Activated CD4-positive, alpha-beta T cell treated with anti-CD3 and anti-CD28 coated beads, Interleukin-2, amount 50 U/mL, for 4 hours (primary cell): ENCODE measurements at regions not wholly inside any gene's neighbourhood (a gene's known extent, or its start where the extent isn't known, plus 50 kb on each side); places are given as distances from the start of the nearest gene placed in this dataset.

Source experiments
- DNase-seq, 2 experiments: peaks; one replicate each; pipeline ENCODE4 v3.0.0-alpha.2; 2020

GRCh38 chr4:183763990-183764754 lies 105.1 kb downstream of the TRAPPC11 start:
- no peak for DNase-seq

- no peak for DNase-seq
These were observed 106.3 kb downstream of the TRAPPC11 start for GRCh38 chr4:183765251-183765911.

GRCh38 chr4:183766140-183766539 lies 107.0 kb downstream of the TRAPPC11 start:
- no peak for DNase-seq

- no peak for DNase-seq
These were observed 111.8 kb downstream of the TRAPPC11 start for GRCh38 chr4:183770906-183771305.

DNA sequence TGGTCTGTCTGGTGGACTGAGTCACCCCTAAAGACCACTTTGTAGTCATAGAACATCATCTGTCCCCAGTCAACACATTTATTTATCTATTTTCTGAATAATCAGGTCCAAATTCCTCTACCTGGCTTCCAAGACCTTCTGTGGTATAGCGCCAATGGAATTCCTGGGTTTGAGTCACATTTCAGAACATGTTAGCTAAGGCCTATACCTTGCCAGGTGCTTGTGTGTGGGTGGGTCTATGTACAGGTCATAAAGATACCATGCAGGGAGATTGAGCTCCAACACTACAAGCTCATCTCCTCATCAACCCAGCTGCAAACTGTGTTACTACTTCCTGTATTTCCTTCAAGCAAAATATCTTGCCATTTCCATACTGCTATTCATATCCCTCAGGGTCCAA lies 113.3 kb downstream of the TRAPPC11 start:
- no peak for DNase-seq

DNA sequence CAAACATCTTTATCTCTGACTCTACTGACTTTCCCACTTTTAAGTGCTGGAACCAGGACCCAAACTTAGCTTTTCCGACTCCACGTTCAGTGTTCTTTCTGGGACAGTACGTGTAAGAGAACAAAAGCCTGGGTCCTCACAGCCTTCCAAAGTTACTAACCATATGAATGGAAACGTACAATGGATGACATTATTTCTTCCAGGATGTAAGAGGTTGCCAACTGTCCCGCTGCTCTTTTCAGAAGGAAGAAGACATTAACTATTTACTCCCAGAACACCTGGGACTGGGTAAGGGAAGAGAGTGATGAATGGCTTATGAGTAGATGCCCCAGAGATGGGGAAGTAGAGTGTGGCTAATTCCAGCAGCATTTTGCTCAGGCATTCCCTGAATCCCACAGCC lies 114.7 kb downstream of the TRAPPC11 start:
- DNase-seq: no peak

DNA sequence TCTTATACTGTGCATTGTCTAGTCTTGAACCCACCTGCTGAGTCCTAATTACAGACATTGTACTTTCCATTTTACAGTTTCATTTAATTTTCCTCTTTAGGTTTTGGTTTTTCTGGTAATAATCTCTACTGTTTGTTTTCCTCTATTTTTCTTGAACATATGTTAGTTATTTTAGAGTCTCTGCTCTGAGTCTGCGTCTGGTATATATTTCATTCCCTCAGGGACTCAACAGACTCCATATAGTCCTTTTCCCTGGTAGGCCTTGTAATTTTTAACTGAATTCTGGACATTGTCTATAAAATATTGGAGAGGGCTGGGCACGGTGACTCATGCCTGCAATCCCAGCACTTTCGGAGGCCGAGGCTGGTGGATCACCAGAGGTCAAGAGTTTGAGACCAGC lies 121.8 kb upstream of the STOX2 start:
- no peak for DNase-seq

- DNase-seq: no peak
These were observed 121.0 kb upstream of the STOX2 start for GRCh38 chr4:183783991-183784553.

DNA sequence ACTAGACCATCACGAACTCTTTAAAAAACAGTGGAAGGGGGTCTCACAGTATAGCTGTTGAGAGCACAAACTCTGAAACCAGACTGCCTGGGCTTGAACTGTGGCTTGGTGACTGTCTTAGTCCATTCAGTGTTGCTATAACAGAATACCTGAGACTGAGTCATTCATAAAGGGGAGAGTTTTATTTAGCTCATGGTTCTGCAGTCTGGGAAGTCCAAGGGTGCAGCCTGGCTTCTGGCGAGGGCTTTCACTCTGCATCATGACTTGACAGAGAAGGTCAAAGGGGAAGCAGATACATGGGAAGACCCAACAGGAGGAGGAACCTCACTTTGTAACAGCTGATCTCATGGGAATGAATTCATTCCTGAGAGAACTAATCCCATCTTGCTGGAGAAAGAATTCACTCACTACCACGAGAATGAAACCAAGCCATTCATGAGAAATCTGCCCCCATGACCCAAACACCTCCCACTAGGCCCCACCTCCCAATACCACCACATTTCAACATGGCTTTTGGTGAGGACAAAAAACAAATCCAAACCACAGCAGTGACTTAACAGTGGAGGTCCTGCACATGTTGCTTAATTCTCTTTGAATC lies 116.7 kb upstream of the STOX2 start:
- no peak for DNase-seq

GRCh38 chr4:183789657-183790056 lies 115.5 kb upstream of the STOX2 start:
- DNase-seq: no peak

DNA sequence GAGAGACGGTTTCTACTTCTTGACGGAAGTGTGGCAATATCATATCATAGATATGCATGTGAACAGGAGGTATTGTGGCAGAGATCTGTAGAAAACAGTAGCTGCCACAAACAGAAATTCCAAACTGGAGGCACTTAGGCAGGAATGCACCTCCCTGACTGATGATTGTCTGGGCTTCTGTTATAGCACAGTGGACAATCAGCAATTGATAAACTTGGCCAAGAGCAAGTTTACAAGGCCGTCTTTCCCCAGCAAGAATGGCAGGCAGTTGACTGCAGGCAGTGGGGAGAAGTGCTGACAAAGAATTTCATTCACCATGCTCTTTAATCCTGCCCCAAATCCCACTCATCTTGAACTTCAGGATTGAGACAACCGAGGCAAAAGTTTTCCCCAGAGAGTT lies 114.4 kb upstream of the STOX2 start:
- DNase-seq: no peak

- no peak for DNase-seq
These were observed 108.1 kb upstream of the STOX2 start for GRCh38 chr4:183797011-183797444.

- no peak for DNase-seq
These were observed 107.4 kb upstream of the STOX2 start for GRCh38 chr4:183797445-183798300.

GRCh38 chr4:183798301-183799253 lies 106.5 kb upstream of the STOX2 start:
- DNase-seq: no peak

- no peak for DNase-seq
These were observed 103.5 kb upstream of the STOX2 start for GRCh38 chr4:183801457-183802165.

GRCh38 chr4:183806341-183806740 lies 98.8 kb upstream of the STOX2 start:
- DNase-seq: no peak

- no peak for DNase-seq
These were observed 97.5 kb upstream of the STOX2 start for GRCh38 chr4:183807420-183808096.

- DNase-seq: no peak
These were observed 97.0 kb upstream of the STOX2 start for GRCh38 chr4:183808097-183808456.

DNA sequence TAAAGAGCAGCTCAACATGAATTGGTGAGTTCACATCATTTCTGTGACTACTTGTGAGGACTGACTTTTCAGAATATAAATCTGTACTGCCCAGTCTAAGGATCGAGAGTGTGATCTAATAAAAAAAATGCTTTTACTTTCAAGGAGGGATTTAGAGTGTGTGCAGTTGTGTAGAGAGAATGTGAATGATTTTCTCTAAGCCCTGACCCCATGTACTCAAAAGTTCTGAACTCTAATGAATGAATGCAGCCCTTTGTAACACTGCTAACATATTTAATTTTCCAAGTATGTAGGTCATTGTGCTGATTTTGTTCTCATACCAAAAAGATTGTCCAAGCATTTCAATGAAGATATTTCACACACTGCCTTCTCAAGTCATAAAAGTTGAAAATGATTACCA lies 92.5 kb upstream of the STOX2 start:
- DNase-seq: no peak

DNA sequence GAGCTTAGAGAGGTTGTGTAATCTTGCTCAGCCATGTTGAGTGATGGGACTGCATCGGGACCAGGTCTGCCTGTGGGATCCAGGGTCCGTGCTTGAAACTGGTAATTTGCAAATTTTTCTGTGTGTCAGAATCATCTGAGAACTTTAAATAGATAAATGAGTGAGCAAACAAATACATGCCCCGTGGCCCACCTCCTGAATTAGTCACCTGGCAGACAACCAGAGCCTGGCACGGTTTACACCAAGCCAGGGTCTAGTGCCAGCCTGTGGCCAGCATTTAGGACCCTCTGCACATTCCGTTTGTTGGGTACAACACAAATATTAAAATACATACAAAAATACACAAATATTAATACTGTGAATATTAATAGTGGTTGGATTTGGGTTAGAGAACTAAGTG lies 90.6 kb upstream of the STOX2 start:
- DNase-seq: no peak
